ENCODE measurements at regions not wholly inside any gene's neighbourhood (a gene's known extent, or its start where the extent isn't known, plus 50 kb on each side); places are given as distances from the start of the nearest gene placed in this dataset.
A peak's percentile ranks its signal among the peaks of the same experiment; 100 is the strongest.

- DNase-seq (ENCODE audit: low spot score): no peak
- intact Hi-C loops (cut with DNase I): no loop called here
Observed at GRCh38 chr2:128748835-128749605, 430.4 kb upstream of the HS6ST1 start.

- DNase-seq (ENCODE audit: low spot score): no peak
- intact Hi-C loops (cut with DNase I): no loop called here
Observed at GRCh38 chr2:128750328-128751165, 431.9 kb upstream of the HS6ST1 start.

- intact Hi-C loops (cut with DNase I): no loop called here
- DNase-seq (ENCODE audit: low spot score): no peak
Observed at GRCh38 chr2:128751746-128752145, 433.1 kb upstream of the HS6ST1 start.

DNA sequence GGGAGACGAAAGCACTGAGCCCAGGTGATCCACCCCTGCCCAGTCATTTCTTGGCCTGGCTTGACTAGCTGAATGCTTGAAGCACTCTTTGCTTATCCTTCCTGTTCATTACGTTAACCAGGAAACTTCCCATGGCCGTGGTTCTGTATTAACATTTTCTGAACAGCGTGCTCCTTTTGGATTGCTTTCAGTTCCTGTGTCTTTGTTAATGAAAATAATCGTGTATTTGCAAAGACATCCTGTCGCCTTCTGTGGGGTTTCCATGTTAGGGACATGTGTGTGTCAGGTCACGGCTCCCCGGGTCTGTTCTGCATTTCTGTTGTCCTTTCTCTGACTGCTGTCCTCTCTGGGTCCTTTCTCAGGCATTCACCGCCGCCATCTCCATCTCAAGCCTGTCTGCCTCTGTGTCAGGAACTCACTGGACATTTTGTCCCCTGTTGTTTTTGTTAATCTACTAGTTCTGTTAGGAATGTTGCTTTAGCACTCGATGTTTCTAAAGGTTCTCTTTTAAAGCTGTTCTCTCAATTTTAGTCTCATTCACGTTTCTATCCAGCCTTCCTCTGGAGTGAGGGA lies 434.1 kb upstream of the HS6ST1 start:
- intact Hi-C loops (cut with DNase I): no loop called here
- DNase-seq (ENCODE audit: low spot score): no peak

GRCh38 chr2:128753321-128753720 lies 434.7 kb upstream of the HS6ST1 start:
- intact Hi-C loops (cut with DNase I): no loop called here
- no peak for DNase-seq (ENCODE audit: low spot score)

DNA sequence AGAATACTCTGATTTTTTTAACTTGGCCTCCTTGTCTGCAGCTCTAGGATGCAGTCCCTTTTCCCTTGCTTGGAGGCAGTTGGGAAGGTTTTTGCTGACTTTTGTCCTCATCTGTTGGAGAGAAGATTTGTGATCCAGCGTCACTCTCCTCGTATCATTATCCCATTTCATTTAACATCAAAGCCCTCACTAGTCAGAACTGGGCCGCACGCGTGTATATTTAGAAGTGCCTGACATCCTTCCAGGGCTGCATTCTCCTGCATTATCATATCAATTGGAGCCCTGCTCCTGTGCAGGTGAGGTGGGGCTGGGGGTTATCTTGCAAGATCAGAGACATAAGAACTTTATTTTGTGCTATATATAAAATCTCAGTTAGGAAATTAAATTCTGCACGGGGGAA lies 435.1 kb upstream of the HS6ST1 start:
- DNase-seq (ENCODE audit: low spot score): no peak
- intact Hi-C loops (cut with DNase I): no loop called here

GRCh38 chr2:128754246-128754724 lies 435.6 kb upstream of the HS6ST1 start:
- DNase-seq (ENCODE audit: low spot score): no peak

DNA sequence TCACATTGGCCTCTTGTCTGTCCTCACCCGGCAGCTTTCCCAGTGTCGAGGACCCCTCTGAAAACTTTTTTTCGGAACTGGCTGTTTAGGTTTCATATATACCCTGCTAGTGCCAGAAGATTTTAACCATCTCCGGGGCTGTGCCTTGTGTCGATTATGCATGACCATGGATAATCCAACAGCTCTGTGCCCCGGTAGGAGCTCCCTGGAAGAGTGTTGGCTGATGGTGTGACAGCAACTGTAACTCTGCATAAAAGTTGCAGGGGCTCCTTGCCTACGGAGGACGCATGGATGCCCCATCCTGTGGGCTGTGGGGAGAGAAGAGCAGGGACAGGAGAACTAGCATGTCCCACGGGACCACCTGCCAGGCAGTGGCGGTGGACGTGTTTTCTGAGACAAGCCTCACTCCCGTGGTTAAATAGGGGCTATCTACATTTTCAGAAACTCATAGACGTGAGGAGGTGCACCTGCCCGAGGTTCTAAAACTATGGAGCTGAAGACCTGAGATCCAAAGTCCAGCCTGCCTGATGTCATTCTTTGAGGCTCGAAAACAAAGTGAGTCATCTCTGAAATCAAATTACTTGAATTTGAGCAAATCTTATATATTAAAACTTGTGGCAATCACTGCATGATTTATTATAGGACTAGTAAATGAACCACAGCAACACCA lies 437.2 kb upstream of the HS6ST1 start:
- no peak for DNase-seq (ENCODE audit: low spot score)
- intact Hi-C loops (cut with DNase I): no loop called here

More at GRCh38 chr2:128754246-128754724, 435.6 kb upstream of the HS6ST1 start:
- intact Hi-C loops (cut with DNase I): no loop called here

DNA sequence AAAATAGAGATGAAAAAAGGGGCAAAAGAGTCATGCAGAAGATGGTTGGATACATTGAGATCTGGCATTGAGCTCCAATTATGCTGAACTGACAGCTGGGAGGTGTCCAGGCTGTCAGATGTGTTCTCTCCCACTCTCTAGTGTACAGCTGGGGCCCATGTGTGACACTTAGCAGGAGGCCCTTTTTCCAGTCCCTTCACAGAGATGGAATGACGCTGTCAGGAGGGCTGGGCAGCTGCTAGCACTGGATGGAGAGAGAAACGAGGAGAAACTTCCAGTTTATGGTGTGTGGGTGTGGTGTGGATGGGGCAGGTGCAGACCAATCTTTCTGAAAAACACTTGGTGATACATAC lies 437.7 kb upstream of the HS6ST1 start:
- intact Hi-C loops (cut with DNase I): no loop called here
- no peak for DNase-seq (ENCODE audit: low spot score)

DNA sequence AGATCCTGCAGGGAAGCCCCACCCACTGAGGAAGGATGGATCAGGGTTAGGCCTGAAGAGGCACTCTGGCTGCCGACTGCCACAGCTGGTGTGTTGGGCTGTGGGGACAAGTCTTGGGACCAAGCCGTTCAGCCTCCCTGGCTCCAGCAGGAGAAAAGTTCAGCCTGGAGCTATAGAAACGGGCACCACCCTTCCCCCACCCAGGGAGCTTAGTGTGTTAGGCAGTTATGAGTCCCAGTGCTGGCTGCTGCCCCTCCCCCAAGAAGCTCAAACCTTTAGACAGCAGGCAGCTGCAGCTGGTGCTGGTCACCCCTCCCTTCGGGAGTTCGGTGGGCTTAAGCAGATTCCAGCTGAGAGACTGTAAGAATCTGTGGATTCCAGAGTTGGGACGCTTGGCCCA lies 447.1 kb upstream of the HS6ST1 start:
- no peak for DNase-seq (ENCODE audit: low spot score)
- intact Hi-C loops (cut with DNase I): no loop called here

- intact Hi-C loops (cut with DNase I): no loop called here
Observed at GRCh38 chr2:128768041-128768440, 449.4 kb upstream of the HS6ST1 start.

GRCh38 chr2:128769457-128770142 lies 450.9 kb upstream of the HS6ST1 start:
- no peak for DNase-seq (ENCODE audit: low spot score)
- intact Hi-C loops (cut with DNase I): no loop called here

More at GRCh38 chr2:128768041-128768440, 449.4 kb upstream of the HS6ST1 start:
- no peak for DNase-seq (ENCODE audit: low spot score)

DNA sequence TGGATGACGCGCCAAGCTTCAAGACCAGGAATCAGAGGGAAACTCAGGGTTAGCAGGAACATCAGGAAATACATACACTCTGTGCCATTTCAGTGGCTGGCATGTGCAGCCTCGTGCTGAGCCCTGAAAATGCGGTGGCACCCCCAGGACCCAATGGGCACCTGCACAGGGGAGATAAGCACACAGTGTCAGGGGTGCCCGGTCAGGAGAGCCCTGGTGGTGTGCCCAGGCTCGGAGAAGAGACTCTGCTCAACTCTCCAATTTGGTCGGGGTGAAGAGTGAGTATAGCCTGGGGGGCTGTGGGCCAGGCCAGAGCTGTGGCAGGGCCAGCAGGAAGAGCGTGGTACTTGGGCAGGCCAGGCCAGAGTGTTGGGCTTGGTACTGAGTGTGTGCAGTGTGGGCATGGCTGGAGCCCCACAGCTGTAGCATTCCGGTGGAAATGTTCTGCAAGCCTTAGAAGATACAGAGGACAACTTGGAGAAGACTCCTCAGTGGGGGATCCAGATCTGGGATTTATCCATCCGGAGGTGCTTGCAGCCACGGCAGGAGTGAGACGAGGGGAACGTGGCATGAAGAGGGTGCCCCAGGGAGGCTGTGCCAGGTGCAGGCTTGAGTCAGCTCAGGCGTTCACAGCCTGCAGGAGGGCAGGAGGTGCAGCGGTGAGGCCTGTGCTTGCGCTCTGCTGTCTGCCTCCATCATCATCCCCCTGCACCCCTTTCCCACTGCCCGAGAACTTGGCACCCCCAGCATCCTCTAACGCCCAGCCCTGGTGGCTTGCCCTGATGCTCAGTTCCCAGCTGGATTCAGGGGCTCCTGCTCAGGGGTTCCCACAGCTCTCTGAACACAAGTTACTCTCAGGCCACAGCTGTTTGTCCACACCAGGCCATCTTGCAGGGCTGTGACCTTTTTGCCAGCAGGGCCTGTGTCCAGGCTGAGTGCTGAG lies 451.7 kb upstream of the HS6ST1 start:
- intact Hi-C loops (cut with DNase I): no loop called here
- no peak for DNase-seq (ENCODE audit: low spot score)

DNA sequence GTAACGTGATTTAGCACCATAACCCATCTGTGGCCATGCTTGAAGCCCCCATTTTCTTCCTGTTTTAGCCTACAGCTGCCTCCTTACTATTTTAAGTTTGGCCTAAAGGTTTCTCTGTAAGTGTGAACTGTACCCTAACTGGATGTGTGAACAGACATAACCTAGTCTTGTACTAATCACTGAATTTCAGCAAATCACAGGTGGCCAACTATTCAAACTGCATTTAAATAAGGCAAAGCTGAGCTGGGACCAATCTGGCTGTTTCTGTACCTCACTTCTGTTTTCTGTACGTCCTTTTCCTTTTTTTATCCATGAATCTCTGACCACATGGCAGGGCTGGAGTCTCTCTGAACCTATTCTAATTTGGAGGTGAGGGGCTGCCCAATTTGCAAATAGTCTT lies 452.7 kb upstream of the HS6ST1 start:
- intact Hi-C loops (cut with DNase I): no loop called here

GRCh38 chr2:128772671-128773070 lies 454.0 kb upstream of the HS6ST1 start:
- intact Hi-C loops (cut with DNase I): no loop called here
- DNase-seq (ENCODE audit: low spot score): peak; percentile 70

More for the DNA sequence above, 452.7 kb upstream of the HS6ST1 start:
- DNase-seq (ENCODE audit: low spot score): no peak

DNA sequence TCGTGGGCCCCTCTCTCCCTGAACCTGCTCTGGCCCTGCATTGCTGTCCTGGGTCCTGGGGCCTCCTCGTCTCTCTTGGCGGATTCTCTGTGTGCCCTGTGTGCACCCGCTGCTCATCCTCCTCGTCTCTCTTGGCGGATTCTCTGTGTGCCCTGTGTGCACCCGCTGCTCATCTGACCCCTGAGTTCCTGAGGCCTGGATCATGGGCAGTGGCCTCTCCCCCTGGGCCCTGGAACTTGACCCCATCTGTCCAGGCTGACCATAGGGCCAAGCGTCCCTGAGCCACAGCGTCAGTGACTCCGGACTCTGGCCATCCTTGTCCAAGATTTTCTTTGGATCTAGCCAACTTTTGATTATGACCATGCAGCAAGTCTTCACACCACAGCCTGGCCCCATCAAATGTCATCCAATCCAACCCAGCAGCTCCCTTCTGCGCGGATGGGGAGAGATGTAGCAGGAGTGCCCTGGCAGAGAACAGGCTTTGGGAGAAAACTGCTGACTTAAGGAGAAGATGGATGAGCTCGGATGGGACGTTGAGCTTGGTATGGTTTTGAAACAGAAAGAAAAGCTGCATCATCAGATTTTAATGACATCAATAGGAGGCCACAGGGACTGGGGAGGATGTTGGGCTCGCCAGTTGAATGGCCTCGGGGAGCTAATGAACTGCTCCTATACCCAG lies 455.1 kb upstream of the HS6ST1 start:
- intact Hi-C loops (cut with DNase I): no loop called here
- peak; percentile 35 for DNase-seq (ENCODE audit: low spot score)

All from posterior vena cava (tissue), 2 donors.